ENCODE measurements at regions not wholly inside any gene's neighbourhood (a gene's known extent, or its start where the extent isn't known, plus 50 kb on each side); places are given as distances from the start of the nearest gene placed in this dataset.

DNA sequence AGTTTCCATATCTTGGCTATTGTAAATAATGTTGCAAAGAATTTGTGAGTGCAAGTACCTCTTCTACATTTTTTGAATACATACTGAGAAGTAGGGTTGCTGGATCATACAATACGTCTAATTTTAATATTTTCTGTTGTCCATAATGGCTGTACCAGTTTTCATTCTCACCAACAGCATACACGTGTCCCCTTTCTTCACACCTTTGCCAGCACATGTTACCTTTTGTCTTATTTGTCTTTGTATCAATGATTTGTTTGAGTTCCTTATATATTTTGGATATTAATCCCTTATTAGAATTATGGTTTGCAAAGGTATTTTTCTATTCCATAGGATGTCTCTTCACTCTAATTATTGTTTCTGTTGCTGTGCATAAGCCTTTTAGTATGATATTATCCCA, 904.3 kb downstream of the METTL15 start:
- TF ChIP-seq, protein P1, sequence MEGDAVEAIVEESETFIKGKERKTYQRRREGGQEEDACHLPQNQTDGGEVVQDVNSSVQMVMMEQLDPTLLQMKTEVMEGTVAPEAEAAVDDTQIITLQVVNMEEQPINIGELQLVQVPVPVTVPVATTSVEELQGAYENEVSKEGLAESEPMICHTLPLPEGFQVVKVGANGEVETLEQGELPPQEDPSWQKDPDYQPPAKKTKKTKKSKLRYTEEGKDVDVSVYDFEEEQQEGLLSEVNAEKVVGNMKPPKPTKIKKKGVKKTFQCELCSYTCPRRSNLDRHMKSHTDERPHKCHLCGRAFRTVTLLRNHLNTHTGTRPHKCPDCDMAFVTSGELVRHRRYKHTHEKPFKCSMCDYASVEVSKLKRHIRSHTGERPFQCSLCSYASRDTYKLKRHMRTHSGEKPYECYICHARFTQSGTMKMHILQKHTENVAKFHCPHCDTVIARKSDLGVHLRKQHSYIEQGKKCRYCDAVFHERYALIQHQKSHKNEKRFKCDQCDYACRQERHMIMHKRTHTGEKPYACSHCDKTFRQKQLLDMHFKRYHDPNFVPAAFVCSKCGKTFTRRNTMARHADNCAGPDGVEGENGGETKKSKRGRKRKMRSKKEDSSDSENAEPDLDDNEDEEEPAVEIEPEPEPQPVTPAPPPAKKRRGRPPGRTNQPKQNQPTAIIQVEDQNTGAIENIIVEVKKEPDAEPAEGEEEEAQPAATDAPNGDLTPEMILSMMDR (conservative IDR thresholded peaks at IDR 0.05; ENCODE audit: low read depth, low read length) = no peak
- TF ChIP-seq EZH2 (IDR thresholded peaks at IDR 0.05; ENCODE audit: low read length, unreplicated experiment) (no peak), EZH2phosphoT487 (IDR thresholded peaks at IDR 0.05; ENCODE audit: borderline replicate concordance, low read length) (no peak)
